IMR-90 (cell line): ENCODE measurements at regions not wholly inside any gene's neighbourhood (a gene's known extent, or its start where the extent isn't known, plus 50 kb on each side); places are given as distances from the start of the nearest gene placed in this dataset.

Experiments
- ATAC-seq: fragments of 200-7000 bp; cut with Tn5 transposase; 2 replicates; pipeline ENCODE4 v1.9.1; 2020; ENCODE audit warnings: low read depth, mild to moderate bottlenecking, moderate library complexity
- BruUV-seq: library from RNA; stranded (reverse); fragments of 400-500 nt; replicated peaks from 2 replicates; lab custom pipeline; 2021; lab: Mats Ljungman, UMichigan
- CTCF ChIA-PET: fragments of 300-600 bp; formaldehyde crosslinking; extraction: SDS; loops from one replicate; lab custom pipeline; 2021; ENCODE audit warnings: antibody characterized with exemption; lab: Yijun Ruan, JAX
- POLR2A ChIA-PET: fragments of 300-600 bp; sonication (Branson Sonifier 250); formaldehyde crosslinking; loops from one replicate; lab custom pipeline; 2022; ENCODE audit warnings: antibody characterized with exemption; ENCODE audit not compliant: unreplicated experiment; lab: Charles Lee
- DNase-seq: peaks from one replicate; pipeline ENCODE4 v3.0.0; 2013
- H2AFZ ChIP-seq: replicated peaks from 2 replicates; pipeline ENCODE3; 2013; ENCODE audit warnings: low read length, mild to moderate bottlenecking; ENCODE audit not compliant: poor library complexity
- H2AK5ac ChIP-seq: 2 replicates; pipeline ENCODE4 v1.6.1; 2013; ENCODE audit warnings: low read depth, low read length, inconsistent platforms
- H2AK9ac ChIP-seq: replicated peaks from 2 replicates; pipeline ENCODE3; 2013; ENCODE audit warnings: mild to moderate bottlenecking, low read depth, low read length, moderate library complexity; ENCODE audit not compliant: poor library complexity
- H2BK120ac ChIP-seq: 2 replicates; pipeline ENCODE4 v1.6.1; 2013; ENCODE audit warnings: low read depth, low read length, inconsistent platforms
- H2BK15ac ChIP-seq: 3 replicates; pipeline ENCODE4 v1.6.1; 2013; ENCODE audit warnings: low read depth, low read length, inconsistent platforms
- H2BK20ac ChIP-seq: 2 replicates; pipeline ENCODE4 v1.6.1; 2013; ENCODE audit warnings: low read depth, mild to moderate bottlenecking, inconsistent platforms, low read length, moderate library complexity
- H2BK5ac ChIP-seq: 2 replicates; pipeline ENCODE4 v1.6.1; 2013; ENCODE audit warnings: mild to moderate bottlenecking, low read depth, low read length, inconsistent platforms; ENCODE audit not compliant: poor library complexity, severe bottlenecking
- H3K14ac ChIP-seq: replicated peaks from 2 replicates; pipeline ENCODE4 v1.6.1; 2013; ENCODE audit warnings: low read depth, low read length, inconsistent platforms
- H3K18ac ChIP-seq: 2 replicates; pipeline ENCODE4 v1.6.1; 2013; ENCODE audit warnings: low read depth, low read length, control low read depth
- H3K23ac ChIP-seq: 2 replicates; pipeline ENCODE4 v1.6.1; 2013; ENCODE audit warnings: low read depth, low read length, inconsistent platforms
- H3K27ac ChIP-seq: 2 replicates; pipeline ENCODE4 v1.5.1; 2013; ENCODE audit warnings: mild to moderate bottlenecking, control low read depth, low read length; ENCODE audit not compliant: insufficient read depth
- H3K27me3 ChIP-seq: 2 replicates; pipeline ENCODE4 v1.6.1; 2013; ENCODE audit warnings: low read length; ENCODE audit not compliant: control insufficient read depth, insufficient read depth
- H3K36me3 ChIP-seq: 2 replicates; pipeline ENCODE4 v1.6.1; 2013; ENCODE audit warnings: low read length, mixed read lengths; ENCODE audit not compliant: control insufficient read depth, insufficient read depth
- H3K4ac ChIP-seq: 2 replicates; pipeline ENCODE4 v1.6.1; 2013; ENCODE audit warnings: low read depth, low read length, inconsistent platforms
- H3K4me1 ChIP-seq: 2 replicates; pipeline ENCODE4 v1.6.1; 2013; ENCODE audit warnings: low read length, mixed read lengths; ENCODE audit not compliant: control insufficient read depth, insufficient read depth
- H3K4me2 ChIP-seq: 2 replicates; pipeline ENCODE4 v1.6.1; 2013; ENCODE audit warnings: low read depth, mild to moderate bottlenecking, control low read depth, low read length, moderate library complexity
- H3K4me3 ChIP-seq: 2 replicates; pipeline ENCODE4 v1.5.1; 2013; ENCODE audit warnings: low read depth, mild to moderate bottlenecking, control low read depth, low read length, moderate library complexity; ENCODE audit not compliant: insufficient read depth
- H3K56ac ChIP-seq: 2 replicates; pipeline ENCODE4 v1.6.1; 2013; ENCODE audit warnings: low read length, inconsistent platforms; ENCODE audit not compliant: insufficient read depth; ENCODE audit errors: extremely low read depth
- H3K79me1 ChIP-seq, 2 experiments: 2 replicates each; pipeline ENCODE4 v1.6.1; 2013; ENCODE audit warnings: low read length in 2 of 2, inconsistent platforms in 1 of 2, low read depth in 1 of 2
- H3K9ac ChIP-seq: 2 replicates; pipeline ENCODE4 v1.6.1; 2013; ENCODE audit warnings: low read depth, low read length, control low read depth
- H3K9me1 ChIP-seq: 2 replicates; pipeline ENCODE4 v1.6.1; 2013; ENCODE audit warnings: low read length, inconsistent platforms; ENCODE audit not compliant: insufficient read depth
- H3K9me3 ChIP-seq: 2 replicates; pipeline ENCODE4 v1.6.1; 2013; ENCODE audit warnings: low read length; ENCODE audit not compliant: control insufficient read depth, insufficient read depth
- H4K20me1 ChIP-seq: 2 replicates; pipeline ENCODE4 v1.6.1; 2013; ENCODE audit warnings: low read length, inconsistent platforms; ENCODE audit not compliant: insufficient read depth
- H4K5ac ChIP-seq: 2 replicates; pipeline ENCODE4 v1.6.1; 2013; ENCODE audit warnings: mild to moderate bottlenecking, low read depth, low read length, control low read depth
- H4K8ac ChIP-seq, 2 experiments: 2 replicates each; pipeline ENCODE4 v1.6.1; 2013; ENCODE audit warnings: low read depth in 2 of 2, low read length in 2 of 2, control low read depth in 1 of 2, inconsistent platforms in 1 of 2
- H4K91ac ChIP-seq: 2 replicates; pipeline ENCODE4 v1.6.1; 2013; ENCODE audit warnings: low read depth, low read length, inconsistent platforms; ENCODE audit not compliant: insufficient read depth
- CEBPB ChIP-seq: IDR thresholded peaks from 2 replicates; pipeline ENCODE4 v1.6.1; 2012; ENCODE audit warnings: low read depth, low read length, improper control_type of control experiment
- CHD1 ChIP-seq: IDR thresholded peaks from 2 replicates; pipeline ENCODE4 v1.6.1; 2012; ENCODE audit warnings: low read depth, low read length, improper control_type of control experiment
- FOS ChIP-seq: fragments of 150-350 bp; IDR thresholded peaks from 2 replicates; pipeline ENCODE4 v1.6.1; 2016; ENCODE audit warnings: low read depth, low read length
- MXI1 ChIP-seq: IDR thresholded peaks from 2 replicates; pipeline ENCODE4 v1.6.1; 2012; ENCODE audit warnings: low read depth, mild to moderate bottlenecking, low read length, moderate library complexity, borderline replicate concordance
- POLR2A ChIP-seq: IDR thresholded peaks from 2 replicates; pipeline ENCODE4 v1.6.1; 2012; ENCODE audit warnings: mild to moderate bottlenecking, low read depth, low read length
- RFX5 ChIP-seq: IDR thresholded peaks from 2 replicates; pipeline ENCODE4 v1.8.0; 2012; ENCODE audit warnings: low read depth, mild to moderate bottlenecking, low read length, moderate library complexity
- WGBS, 2 experiments: methylation state at CpG; one replicate each; pipeline versions ENCODE4 v1.1.5 to v1.1.7; 2013; ENCODE audit warnings: missing lambda C conversion rate in 2 of 2; ENCODE audit not compliant: insufficient read length in 1 of 2; ENCODE audit errors: extremely low coverage in 2 of 2; 5-methylcytosine and 5-hydroxymethylcytosine counted together
- dilution Hi-C: fragments of 300-500 bp; cut with HindIII; formaldehyde crosslinking; loops from one replicate; pipeline ENCODE4 v1.14.3; 2018; ENCODE audit warnings: low sequenced_read_pairs; ENCODE audit not compliant: unreplicated experiment
- in situ Hi-C: fragments of 300-500 bp; cut with MboI; formaldehyde crosslinking; loops from 3 replicates; pipeline ENCODE4 v1.14.3; 2019; ENCODE audit warnings: low sequenced_read_pairs, inconsistent platforms, mixed read lengths
- intact Hi-C: fragments of 100-400 bp; cut with micrococcal nuclease; formaldehyde crosslinking; loops from 2 replicates; pipeline ENCODE4 v1.10.0; 2022

- no peaks in the 10 kb centered on the region for H4K20me1 ChIP-seq
- no peak for DNase-seq
- H2BK120ac ChIP-seq: no peak overlapping the region
- no CpG with 5 or more reads among the region's 4 CpGs for WGBS, 2 experiments
- no peak overlapping the region for H4K5ac ChIP-seq
- no peaks in the 10 kb centered on the region for H3K36me3 ChIP-seq
- ChIA-PET POLR2A (no interaction called here), CTCF (interaction anchor here (1.0 kb wide), 1 partner anchor 49 kb away, joined by 3 read pairs; no protein-coding TSS in a partner anchor)
- H3K27ac ChIP-seq: no peak overlapping the region
- no peak overlapping the region for H4K91ac ChIP-seq
- H4K8ac ChIP-seq: no peak overlapping the region
- no peaks in the 10 kb centered on the region for H3K27me3 ChIP-seq
- H2AK5ac ChIP-seq: no peak overlapping the region
- dilution Hi-C loops: no loop called here
- no peaks in the 10 kb centered on the region for H3K9me3 ChIP-seq
- no peak for TF ChIP-seq RFX5
- no peak for TF ChIP-seq MXI1
- TF ChIP-seq POLR2A: no peak
- TF ChIP-seq FOS: no peak
- no peak for TF ChIP-seq CHD1
- no peak for TF ChIP-seq CEBPB
- ATAC-seq: no peak
- H3K79me1 ChIP-seq: no peaks in the 10 kb centered on the region
- BruUV-seq: no TSS peak
- no peak overlapping the region for H3K23ac ChIP-seq
- H3K14ac ChIP-seq: no peak overlapping the region
- H2BK5ac ChIP-seq: no peak overlapping the region
- in situ Hi-C loops: no loop called here
- intact Hi-C loops: no loop called here
- H3K9me1 ChIP-seq: no peaks in the 10 kb centered on the region
- H3K4me3 ChIP-seq: no peak overlapping the region
- H3K4me1 ChIP-seq: no peaks in the 10 kb centered on the region
- no peak overlapping the region for H3K9ac ChIP-seq
- H2AFZ ChIP-seq: no peak overlapping the region
- H2BK20ac ChIP-seq: no peak overlapping the region
- H3K18ac ChIP-seq: no peak overlapping the region
- H3K56ac ChIP-seq: no peak overlapping the region
- H3K4me2 ChIP-seq: no peak overlapping the region
- no peak overlapping the region for H3K4ac ChIP-seq
- no peak overlapping the region for H2AK9ac ChIP-seq
- H2BK15ac ChIP-seq: no peak overlapping the region
Observed at GRCh38 chr1:218548764-218549163, 203.6 kb downstream of the TGFB2 start.
